ENCODE measurements at regions not wholly inside any gene's neighbourhood (a gene's known extent, or its start where the extent isn't known, plus 50 kb on each side); places are given as distances from the start of the nearest gene placed in this dataset.

DNA sequence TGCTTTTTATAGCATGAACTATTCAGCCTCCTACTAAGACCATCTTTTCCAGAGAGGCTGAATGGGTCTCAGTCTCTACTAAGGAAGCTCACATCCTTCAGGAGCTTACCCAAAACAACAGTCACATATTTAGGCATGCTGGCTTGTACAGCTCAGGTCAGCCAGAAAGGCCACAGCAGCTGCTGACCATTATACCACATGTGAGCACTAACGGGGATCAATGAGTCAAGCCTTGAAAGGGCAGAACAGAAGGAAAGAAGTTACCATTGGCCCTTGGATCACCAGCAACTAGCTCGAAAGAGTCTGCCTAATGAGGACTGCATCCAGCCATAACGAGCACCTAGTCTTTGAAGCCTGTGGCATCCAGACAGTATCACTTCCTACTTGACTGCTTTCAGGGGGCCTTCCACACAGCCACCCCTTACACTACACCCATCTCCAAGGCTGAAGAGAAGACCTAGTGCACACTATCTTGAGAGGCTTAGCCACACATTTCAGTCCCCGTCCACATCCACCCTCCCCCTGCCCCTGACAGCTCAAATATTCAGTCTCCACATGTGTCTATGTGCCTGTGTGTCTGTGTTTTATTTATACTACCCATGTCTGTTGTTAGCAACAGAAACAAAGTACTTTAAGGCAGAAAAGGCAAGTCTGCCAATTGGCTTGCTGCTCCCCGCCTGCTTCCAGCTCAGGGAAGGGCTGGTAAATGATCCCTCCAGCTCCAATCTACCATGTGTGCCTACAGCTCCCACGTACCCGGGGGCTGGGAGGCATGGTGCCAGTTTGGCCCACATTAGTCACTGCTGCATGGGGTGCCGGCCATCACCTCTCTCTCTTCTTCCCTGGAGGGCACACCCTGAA lies 95.5 kb downstream of the RPL27A start:
- TF ChIP-seq, protein P1, sequence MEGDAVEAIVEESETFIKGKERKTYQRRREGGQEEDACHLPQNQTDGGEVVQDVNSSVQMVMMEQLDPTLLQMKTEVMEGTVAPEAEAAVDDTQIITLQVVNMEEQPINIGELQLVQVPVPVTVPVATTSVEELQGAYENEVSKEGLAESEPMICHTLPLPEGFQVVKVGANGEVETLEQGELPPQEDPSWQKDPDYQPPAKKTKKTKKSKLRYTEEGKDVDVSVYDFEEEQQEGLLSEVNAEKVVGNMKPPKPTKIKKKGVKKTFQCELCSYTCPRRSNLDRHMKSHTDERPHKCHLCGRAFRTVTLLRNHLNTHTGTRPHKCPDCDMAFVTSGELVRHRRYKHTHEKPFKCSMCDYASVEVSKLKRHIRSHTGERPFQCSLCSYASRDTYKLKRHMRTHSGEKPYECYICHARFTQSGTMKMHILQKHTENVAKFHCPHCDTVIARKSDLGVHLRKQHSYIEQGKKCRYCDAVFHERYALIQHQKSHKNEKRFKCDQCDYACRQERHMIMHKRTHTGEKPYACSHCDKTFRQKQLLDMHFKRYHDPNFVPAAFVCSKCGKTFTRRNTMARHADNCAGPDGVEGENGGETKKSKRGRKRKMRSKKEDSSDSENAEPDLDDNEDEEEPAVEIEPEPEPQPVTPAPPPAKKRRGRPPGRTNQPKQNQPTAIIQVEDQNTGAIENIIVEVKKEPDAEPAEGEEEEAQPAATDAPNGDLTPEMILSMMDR (IDR thresholded peaks at IDR 0.05 in 2 of 3, conservative IDR thresholded peaks at IDR 0.05 in 1 of 3; ENCODE audit: insufficient read depth in 2 of 3, low read depth in 1 of 3, low read length in 3 of 3): no peak
- TF ChIP-seq U2AF2 (optimal IDR thresholded peaks at IDR 0.05; ENCODE audit: low read depth, low read length): no peak
- TF ChIP-seq ZNF316 (IDR thresholded peaks at IDR 0.05): no peak
- no peak for TF ChIP-seq EP400 (IDR thresholded peaks at IDR 0.05)
- TF ChIP-seq MYBL2 (IDR thresholded peaks at IDR 0.05; ENCODE audit: low read depth): no peak
- no peak for TF ChIP-seq MYBL2 (CRISPR knock-in tag; IDR thresholded peaks at IDR 0.05; ENCODE audit: borderline replicate concordance)
- no peak for TF ChIP-seq YY1 (IDR thresholded peaks at IDR 0.05; ENCODE audit: borderline replicate concordance in 1 of 3, control insufficient read depth in 1 of 3, extremely low read depth in 1 of 3, insufficient read depth in 3 of 3, insufficient read length in 1 of 3, insufficient replicate concordance in 2 of 3, low read depth in 1 of 3, low read length in 2 of 3)
- TF ChIP-seq, protein P2, sequence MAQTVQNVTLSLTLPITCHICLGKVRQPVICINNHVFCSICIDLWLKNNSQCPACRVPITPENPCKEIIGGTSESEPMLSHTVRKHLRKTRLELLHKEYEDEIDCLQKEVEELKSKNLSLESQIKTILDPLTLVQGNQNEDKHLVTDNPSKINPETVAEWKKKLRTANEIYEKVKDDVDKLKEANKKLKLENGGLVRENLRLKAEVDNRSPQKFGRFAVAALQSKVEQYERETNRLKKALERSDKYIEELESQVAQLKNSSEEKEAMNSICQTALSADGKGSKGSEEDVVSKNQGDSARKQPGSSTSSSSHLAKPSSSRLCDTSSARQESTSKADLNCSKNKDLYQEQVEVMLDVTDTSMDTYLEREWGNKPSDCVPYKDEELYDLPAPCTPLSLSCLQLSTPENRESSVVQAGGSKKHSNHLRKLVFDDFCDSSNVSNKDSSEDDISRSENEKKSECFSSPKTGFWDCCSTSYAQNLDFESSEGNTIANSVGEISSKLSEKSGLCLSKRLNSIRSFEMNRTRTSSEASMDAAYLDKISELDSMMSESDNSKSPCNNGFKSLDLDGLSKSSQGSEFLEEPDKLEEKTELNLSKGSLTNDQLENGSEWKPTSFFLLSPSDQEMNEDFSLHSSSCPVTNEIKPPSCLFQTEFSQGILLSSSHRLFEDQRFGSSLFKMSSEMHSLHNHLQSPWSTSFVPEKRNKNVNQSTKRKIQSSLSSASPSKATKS (CRISPR knock-in tag; IDR thresholded peaks at IDR 0.05): no peak
- no peak for TF ChIP-seq ZNF24 (IDR thresholded peaks at IDR 0.05)

All from K562 (cell line).